Spleen (tissue), 7 donors: ENCODE measurements at regions not wholly inside any gene's neighbourhood (a gene's known extent, or its start where the extent isn't known, plus 50 kb on each side); places are given as distances from the start of the nearest gene placed in this dataset.

Experiments used
- POLR2A ChIP-seq, 3 donors: fragments of 450-650 bp; IDR thresholded peaks; one replicate each; pipeline ENCODE4 v1.5.1; 2017; ENCODE audit warnings: antibody characterized with exemption in 3 of 3, mild to moderate bottlenecking in 1 of 3
- POLR2AphosphoS5 ChIP-seq, 3 donors: sonication (generic); formaldehyde crosslinking; IDR thresholded peaks; one replicate each; pipeline ENCODE4 v1.5.1; 2017; ENCODE audit warnings: antibody characterized with exemption in 3 of 3
- TF ChIP-seq, protein P1 (sequence below), 11 experiments: fragments of 200-600 bp in 7 of 11; fragments of 450-650 bp in 4 of 11; sonication (generic) in 4 of 11; IDR thresholded peaks in 8 of 11; conservative IDR thresholded peaks in 3 of 11; 1 replicate in 7 of 11; 2 replicates in 4 of 11; pipeline versions ENCODE4 v1.4.0 to v1.8.0; 2016 to 2021; ENCODE audit warnings: antibody characterized with exemption in 11 of 11, inconsistent platforms in 4 of 11, mild to moderate bottlenecking in 1 of 11
- donor health status: DM: no; HTN: no; CAD: no; lungs with moderate emphysema.
- donor health status: DM: no; HTN: no; CAD: no.
- donor health status: DM: no; HTN: no; CAD: no.

DNA sequence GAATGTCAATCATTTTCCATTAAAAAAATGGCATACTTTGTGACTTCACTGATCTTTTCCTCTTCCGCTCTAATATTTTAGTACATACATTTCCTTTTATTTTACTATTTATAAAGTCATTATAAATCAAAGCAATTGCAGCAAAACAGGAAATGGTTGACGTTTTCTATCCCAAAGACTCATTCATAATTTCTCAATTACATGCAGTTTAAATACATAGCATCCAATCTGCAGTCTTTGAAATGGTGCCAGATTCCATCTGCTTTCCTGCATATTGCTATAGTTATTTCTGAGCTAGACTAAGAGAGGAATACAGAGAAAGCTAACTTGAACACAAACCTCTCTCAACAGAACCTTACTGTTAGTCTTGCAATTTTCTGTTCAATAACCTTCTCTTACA, 179.8 kb downstream of the ZPLD1 start:
- TF ChIP-seq, protein P1, sequence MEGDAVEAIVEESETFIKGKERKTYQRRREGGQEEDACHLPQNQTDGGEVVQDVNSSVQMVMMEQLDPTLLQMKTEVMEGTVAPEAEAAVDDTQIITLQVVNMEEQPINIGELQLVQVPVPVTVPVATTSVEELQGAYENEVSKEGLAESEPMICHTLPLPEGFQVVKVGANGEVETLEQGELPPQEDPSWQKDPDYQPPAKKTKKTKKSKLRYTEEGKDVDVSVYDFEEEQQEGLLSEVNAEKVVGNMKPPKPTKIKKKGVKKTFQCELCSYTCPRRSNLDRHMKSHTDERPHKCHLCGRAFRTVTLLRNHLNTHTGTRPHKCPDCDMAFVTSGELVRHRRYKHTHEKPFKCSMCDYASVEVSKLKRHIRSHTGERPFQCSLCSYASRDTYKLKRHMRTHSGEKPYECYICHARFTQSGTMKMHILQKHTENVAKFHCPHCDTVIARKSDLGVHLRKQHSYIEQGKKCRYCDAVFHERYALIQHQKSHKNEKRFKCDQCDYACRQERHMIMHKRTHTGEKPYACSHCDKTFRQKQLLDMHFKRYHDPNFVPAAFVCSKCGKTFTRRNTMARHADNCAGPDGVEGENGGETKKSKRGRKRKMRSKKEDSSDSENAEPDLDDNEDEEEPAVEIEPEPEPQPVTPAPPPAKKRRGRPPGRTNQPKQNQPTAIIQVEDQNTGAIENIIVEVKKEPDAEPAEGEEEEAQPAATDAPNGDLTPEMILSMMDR (IDR thresholded peaks at IDR 0.05 in 8 of 11, conservative IDR thresholded peaks at IDR 0.05 in 3 of 11) = no peak
- no peak for TF ChIP-seq POLR2A (IDR thresholded peaks at IDR 0.05)
- TF ChIP-seq POLR2AphosphoS5 (IDR thresholded peaks at IDR 0.05) = no peak
